G401 (cell line): ENCODE measurements at regions not wholly inside any gene's neighbourhood (a gene's known extent, or its start where the extent isn't known, plus 50 kb on each side); places are given as distances from the start of the nearest gene placed in this dataset.

Experiments used
- DNase-seq: peaks from one replicate; pipeline ENCODE4 v3.0.0-alpha.2; 2015; ENCODE audit warnings: low spot score
- in situ Hi-C: cut with HindIII; loops from 2 replicates; pipeline ENCODE4 v1.10.0; 2016; ENCODE audit warnings: low sequenced_read_pairs, mixed read lengths

DNA sequence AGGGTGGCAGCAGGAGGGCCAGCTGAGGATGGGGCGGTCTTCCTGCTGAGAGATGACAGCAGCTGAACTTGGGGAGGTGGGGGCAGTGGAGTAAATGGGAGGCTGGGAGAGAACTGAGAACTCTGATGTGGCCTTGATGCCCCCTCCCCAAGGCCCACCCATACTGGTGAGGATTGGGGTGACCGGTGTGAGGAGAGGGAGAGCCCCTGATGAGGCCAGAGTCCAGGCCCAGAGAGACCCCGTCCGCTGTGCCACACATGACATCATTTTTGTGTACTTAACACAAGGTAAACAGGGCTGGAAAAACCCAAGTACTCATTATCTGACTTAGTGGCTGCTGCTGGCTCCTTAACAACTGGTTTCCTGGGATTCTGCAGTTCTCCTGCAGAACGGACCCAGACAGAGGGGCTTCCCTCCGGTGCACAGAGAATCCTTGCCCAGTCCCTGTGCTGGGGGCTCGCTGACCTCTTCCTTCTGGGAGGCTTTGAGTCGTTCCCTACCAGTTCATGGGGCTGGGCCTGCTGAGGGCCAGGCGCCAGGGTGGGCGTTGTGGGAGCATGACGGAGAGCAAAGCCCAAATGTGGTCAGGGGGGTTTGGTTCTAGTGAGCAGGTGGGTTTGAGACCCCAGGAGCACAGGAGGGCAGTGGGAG is 207.6 kb downstream of the RAB11FIP4 start:
- in situ Hi-C loops, result no loop called here
- no peak for DNase-seq

DNA sequence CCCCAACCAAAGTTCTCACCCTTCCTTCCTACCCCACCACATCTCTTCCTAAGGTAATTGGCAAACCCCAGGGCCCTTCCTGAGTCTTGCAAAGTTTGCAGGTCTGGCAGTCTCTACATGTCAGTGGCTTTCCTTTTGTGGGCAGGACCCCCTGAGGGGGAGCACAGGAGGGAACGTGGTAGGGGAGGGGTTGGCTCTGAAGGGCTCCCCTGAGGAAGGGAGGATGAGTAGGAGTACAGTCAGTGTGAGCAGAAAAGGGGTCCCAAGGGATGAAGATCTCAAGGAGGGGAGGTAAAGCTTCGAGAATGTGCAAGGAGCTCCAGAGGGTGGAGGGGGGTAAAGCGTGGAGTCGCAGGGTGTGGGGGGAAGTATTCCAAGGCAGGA is 206.9 kb downstream of the RAB11FIP4 start:
- in situ Hi-C loops, result no loop called here
- DNase-seq, result no peak

DNA sequence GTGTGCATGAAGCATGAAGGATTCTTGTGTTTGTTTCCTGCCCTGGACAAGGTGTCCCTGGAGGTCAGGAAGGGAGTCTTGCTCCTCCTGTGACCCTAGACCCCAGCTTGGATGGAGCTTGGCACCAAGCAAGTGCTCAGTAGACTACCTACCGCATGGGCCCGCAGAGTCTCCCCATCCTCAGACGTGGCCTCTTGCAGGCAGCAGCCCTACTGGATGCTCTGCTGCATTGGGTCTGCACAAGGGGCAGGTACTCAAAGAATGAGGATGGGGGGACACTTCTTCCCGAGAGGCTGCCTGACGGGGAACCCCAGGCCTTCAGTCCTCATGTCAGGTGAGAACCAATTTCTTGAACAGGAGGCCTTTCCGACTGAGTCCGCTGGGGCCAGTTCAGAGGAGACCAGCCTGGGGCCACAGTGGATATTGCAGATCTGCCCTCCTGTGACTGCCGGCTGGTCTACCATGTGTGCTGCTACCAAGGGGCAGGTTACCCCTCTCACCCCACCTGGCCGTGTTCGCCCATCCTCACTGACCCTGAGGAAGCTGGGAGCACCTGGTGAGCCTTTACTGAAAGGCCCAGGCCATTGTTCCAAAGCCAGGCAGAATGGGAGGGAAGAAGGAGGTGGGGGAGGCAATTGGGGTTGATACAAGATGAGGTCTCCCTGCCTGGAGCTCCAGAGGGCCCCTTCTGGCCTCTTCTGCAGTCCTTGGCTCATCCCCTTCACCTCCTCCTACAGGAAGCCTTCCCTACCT is 206.3 kb downstream of the RAB11FIP4 start:
- in situ Hi-C loops, result no loop called here
- DNase-seq, result no peak

DNA sequence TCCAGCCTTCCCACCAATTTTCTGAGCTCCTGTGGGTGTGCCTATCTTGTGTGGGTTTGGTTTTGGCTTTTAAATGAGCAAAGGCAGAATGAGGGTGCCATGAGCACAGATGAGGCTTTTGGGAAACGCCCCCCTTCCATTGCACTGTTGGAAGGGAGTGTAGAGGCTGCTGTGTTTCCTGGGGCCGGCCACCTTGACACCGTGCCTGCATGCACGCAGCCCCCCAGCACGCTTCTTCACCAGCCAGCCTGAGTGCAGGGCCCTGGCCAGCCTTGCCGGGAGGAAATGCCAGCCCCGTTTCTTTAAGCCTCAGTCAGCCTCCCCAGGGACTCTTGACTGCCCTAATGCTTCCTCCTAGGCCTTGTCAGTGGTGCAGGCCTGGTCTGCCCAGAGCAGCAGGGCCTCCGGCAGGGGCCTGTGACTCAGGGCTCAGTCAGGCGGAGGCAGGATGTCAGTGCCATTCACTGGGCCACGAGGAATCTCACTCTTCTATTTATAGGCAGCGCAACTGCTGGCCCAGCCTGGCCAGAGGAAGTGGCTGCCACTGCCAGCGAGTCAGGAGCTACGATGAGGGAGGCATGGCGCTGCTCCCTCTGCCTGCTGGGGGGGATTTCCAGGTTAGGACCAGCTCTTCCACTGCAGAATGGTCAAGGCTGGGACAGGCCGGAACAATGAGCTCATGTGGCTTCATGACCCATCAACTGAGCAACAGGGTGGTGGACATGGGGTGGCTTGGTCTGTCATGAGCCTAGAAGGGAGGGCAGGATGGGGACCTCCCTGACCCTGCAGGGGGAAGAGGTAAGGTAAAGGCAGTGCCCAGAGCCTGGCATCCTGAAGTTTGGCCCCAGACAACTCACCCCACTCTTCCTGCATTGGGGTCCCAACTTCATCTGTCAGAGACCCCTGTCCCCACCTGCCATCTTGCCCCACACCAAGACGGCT is 205.2 kb downstream of the RAB11FIP4 start:
- peak; percentile 80 for DNase-seq

DNA sequence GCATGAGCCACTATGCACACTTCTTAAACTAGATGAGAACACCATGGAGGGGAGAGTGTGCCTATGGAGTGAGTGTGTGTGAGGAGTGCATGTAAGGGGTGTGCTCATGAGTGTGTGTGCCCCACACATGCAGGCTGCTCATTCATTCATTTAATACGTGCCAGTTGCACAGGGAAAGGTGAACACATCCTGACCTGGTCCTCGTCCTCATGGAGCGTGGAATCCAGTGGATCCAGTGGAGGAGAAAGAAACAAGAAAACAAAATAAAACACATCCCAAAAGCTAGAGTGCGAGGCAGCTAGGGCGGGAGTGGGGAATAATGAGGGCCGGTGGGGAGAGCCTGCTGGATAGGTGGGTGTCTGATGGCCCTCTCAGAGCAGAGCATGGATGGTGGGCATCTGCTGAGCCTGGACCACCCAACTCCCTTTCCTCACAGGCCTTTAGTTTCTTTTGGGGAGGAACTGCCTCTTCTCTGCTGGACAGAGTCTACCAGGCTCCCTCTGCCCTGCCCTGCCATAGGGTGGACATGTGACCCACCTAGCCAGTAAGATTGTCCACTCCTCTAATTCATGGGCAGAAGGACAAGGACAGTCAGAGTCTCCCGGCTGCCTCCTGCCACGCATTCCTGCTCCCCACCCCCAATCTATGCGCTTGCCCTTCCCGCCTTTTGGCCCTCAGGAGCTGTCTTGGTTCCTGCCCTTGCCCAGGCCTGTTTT is 204.3 kb downstream of the RAB11FIP4 start:
- no peak for DNase-seq
- in situ Hi-C loops, result no loop called here

More for the DNA sequence above, 205.2 kb downstream of the RAB11FIP4 start:
- in situ Hi-C loops, result no loop called here

DNA sequence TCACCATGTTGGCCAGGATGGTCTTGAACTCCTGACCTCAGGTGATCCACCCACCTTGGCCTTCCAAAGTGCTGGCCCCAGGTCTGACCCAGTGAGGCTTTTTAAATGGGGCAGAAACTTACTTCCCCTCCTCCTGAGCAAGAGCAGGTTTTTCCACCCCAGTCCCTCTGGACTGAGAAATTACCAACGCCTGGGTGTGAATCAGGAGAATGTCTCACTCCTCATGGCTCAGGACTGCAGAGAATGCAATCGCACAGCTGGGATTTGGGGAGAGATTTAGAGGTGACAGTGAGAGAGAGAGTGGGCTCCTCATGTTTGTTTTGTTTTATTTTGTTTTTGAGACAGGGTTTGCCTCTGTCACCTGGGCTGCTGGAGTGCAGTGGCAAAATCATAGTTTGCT is 203.6 kb downstream of the RAB11FIP4 start:
- no peak for DNase-seq
- in situ Hi-C loops, result no loop called here

DNA sequence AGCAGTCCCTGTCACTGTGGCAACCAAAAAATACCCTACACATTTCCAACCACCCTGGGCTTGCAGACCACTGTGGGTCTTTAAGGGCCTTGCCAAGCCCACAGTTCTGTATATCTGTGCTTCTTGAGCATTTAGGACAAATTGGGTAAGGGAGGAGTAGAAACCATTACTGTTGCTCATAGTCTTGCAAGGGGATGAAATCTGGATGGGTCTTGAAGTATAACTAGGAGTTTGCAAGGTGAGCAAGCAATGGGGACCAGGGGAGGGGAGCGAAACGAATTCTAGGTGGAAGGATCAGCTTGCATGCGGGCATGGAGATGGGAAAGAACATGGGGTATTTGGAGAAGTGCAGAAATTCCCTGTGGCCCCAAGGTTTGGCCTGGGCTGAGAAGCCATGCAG is 202.9 kb downstream of the RAB11FIP4 start:
- no peak for DNase-seq
- in situ Hi-C loops, result no loop called here

DNA sequence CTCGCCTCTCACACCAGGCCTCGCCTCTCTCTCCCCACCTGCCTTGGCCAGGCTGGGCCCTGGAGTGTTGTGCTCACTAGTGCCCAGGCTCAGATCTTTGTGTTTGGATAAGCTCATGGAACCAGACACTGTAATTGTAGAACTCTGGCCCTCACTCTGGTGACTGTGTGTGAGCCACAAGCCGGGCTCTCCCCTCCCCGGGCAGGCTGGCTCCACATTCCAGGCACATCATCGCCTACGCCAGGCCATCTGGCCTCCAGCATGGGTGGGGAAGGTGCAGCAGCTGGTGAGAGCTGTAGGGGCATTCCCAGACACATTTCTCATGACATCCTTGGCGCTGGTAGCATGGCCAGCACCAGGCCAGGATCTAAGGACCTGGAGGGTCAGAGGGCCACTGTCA is 202.3 kb downstream of the RAB11FIP4 start:
- in situ Hi-C loops, result no loop called here

DNA sequence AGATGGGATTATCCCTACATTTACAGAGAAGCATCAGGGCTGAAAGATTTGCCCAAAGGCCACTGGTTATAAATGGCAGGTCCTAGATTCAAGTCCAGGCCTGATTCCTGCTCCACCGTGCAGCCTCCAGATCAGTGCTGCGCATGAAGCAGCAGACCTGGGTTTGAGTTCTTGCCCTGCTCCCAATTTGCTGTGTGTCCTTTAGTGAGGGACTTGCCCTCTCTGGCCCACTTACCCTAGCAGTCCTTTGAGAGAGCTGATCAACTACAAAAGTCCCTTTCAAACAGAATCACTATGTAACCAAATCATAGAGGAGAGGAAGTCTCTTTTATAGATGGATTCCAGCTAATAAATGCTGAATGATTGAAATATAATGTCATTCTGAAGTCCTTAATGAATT is 200.4 kb downstream of the RAB11FIP4 start:
- in situ Hi-C loops, result no loop called here

More for the DNA sequence above, 202.3 kb downstream of the RAB11FIP4 start:
- DNase-seq, result peak; percentile 29

DNA sequence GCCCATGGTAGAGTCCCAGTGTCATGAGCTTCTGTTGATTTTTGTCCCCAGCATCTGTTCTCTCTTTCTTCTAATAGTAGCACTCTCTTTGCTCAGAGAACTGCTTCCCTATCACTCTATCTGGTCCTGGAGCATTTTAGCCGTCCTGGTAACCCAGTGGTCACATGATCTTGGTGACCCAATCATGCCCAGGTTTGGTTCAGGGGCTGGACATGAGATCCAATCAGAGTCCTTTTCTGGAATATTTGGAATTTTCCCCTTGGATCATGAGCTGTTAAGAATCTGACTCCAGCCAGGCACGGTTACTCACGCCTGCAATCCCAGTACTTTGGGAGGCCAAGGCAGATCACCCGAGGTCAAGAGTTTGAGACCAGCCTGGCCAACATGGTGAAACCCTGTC is 197.0 kb downstream of the RAB11FIP4 start:
- no peak for DNase-seq
- in situ Hi-C loops, result no loop called here

More for the DNA sequence above, 200.4 kb downstream of the RAB11FIP4 start:
- no peak for DNase-seq

DNA sequence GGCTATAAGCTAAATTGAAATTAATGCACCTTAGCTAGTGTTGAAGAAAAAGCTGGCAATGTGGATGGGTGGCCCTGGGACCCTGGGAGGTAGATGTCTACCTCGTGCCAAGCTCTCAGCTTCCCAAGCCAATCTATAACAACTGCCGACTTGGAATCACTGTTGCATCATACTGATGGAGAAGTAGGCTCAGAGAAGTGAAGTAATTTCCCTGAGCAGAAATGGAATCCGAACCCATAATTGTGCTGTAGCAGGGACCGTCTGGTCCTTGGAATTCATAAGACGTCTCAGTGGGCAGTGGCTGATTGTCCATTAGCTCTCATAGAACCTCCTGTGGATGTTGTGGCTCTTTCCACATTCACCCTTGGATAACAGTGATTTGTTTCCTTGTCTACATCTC is 196.6 kb downstream of the RAB11FIP4 start:
- in situ Hi-C loops, result no loop called here
- DNase-seq, result no peak
